GM19351 (cell line): ENCODE measurements at regions not wholly inside any gene's neighbourhood (a gene's known extent, or its start where the extent isn't known, plus 50 kb on each side); places are given as distances from the start of the nearest gene placed in this dataset.
"Not testable (repeated sequence)": the region's sequence is repeated elsewhere in the genome, so short reads cannot be mapped to it uniquely, and the experiment has no call there.

Experiments used
- ATAC-seq: cut with Tn5 transposase; IDR thresholded peaks from one replicate; pipeline ENCODE4 v1.9.1; 2021; ENCODE audit warnings: mild to moderate bottlenecking, moderate library complexity; ENCODE audit not compliant: unreplicated experiment

DNA sequence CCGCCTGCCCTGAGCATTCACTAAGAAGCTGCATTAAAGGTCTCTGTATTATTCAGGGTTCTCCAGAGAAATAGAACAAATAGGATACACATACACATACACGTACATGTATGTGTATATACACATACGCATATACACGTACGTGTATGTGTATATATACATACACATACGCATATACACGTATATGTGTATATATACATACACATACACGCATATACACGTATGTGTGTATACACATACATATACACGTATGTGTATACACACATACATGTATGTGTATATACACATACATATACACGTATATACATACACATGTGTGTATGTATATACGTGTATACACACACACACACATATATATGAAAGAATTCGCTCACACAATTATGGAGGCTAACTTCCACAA, 108.9 kb upstream of the BARHL2 start:
- no peak for ATAC-seq

DNA sequence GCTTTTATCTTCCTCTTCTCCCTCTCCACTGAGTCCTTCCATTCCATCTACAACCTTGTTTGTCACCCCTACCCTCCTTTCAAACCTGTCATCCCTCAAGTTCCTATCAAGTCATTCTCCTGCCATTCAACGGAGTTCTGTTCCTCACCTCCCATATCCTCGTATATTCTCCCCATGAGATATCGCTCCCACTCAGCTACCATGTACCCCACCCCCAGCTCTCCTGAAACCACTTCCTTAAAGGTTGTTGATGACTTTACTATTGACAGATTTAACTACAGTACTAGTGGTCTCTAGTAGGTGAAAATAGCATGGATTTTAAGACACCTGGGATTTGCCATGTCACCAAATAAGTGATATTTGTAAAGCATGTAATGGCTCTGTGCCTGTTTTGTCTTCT, 107.4 kb upstream of the BARHL2 start:
- no peak for ATAC-seq

DNA sequence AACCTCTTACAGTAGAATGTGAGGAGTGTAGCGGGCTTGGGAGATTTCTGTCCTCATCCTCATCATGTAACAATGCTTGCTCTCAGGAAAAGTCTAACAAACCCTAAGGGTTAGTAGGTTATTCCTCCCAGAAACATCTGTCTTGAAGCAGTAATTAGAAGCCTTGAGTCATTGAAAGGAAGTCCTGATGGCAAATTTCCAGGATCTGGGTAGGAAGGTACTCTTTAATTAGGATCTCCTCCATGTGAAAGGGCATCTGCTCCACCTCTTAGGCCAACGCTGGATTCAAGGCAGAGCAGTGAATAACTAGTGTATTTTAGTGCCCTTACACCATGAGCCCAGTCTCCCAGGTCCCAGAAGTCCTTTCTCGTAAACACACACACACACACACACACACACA, 106.6 kb upstream of the BARHL2 start:
- ATAC-seq = no peak

DNA sequence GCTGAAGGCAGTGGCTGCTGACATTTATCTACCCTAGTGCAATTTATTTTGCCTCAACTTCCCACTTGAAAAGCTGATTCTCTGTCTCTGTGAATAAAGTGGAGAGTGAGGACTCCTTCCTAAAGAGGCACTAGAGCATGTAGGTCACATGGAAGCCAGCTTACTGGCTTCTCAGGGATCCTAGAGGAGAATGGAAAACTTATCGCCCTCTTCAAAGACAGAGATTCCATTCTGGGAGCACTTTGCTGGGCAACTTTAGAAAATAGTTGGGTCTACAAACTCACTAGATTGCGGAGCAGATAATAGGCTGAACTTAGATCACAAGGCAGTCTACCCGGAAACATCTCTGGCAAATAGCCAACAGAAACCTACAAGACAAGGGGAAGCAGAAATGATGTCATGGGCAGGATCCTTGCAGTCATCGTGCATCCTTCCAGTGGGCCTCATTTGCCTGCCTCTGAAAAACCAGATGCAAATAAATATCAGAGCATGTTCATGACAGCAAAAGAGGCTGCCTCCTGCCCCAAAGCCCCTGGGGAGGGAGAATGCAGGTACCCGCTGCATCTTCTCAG, 104.8 kb upstream of the BARHL2 start:
- no peak for ATAC-seq

DNA sequence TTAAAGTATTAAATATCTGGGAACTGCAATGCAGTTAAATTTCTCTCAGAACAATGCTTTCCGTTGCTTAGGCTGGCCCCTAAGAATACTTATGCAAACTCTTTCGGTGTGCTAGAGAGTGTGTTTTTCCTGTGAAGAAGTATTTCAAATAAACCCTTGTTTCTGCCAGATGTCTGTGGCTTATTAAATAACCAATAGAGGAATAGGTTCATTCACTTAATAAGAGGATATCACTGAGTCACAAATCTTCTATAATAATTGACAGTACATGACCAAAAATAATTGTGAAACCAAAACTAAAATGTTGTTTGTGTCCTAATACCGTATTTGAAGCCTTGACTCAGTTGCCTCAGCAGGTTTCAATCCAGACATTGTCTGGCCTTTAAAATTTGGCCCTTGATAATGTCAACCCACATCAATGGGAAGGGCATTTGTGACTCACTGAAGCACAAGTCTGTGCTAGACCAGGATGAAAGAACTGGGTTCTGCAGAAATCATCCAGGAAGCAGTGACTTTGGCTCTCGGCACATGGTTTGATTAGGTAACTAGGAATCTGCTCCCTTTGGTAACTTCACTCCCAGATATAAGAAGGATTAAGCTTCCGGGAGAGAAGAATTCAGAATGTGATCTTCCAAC, 104.2 kb upstream of the BARHL2 start:
- ATAC-seq = no peak

DNA sequence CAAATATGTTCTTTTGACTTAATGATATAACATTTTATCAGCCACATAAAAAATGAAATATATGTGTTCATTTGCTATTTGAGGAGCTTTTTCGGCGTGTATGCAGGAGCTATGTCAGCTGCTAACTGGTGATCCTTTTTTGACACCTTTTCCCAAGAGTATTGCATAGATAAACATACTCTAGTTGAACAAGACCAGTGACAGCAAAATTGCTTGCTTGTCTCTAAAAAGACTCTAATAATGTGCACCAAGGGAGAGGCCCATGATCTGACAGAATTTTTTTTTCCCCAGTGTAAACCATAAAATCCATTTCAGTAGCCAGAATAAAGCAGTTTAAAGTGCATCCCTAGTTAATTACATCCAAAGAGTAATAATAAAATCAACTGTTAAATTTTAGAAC, 103.6 kb upstream of the BARHL2 start:
- ATAC-seq = no peak

DNA sequence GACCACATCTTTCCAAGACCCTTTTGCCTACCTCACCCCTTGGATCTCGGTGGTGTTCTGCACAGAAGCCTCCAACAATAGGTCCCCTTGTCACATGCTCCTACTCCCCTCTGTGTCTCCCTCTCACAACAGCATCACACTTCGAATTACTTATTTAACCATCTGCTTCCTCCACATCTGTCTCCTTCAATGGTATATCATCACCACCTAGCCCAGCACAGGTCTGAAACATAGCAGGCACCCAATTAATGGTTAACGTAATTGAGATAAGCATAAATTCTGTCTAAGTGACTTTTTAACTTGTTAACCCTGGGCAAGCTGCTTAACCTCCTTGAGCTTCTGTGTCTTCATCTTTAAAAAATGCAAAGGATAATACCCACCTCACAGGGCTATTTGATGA, 100.3 kb upstream of the BARHL2 start:
- ATAC-seq = no peak

DNA sequence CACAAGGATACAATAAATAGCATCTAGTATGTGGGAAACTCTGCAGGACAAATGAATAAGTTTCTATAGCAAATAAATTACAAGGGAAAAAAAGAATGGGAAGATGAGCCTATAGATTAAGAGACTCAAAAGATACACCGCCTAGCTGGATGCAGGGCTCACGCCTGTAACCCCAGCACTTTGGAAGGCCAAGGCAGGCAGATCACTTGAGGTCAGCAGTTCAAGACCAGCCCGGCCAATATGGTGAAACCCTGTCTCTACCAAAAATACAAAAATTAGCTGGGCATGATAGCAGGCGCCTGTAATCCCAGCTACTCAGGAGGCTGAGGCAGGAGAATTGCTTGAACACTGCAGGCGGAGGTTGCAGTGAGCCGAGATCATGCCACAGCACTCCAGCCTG, 95.1 kb upstream of the BARHL2 start:
- not testable (repeated sequence) for ATAC-seq

DNA sequence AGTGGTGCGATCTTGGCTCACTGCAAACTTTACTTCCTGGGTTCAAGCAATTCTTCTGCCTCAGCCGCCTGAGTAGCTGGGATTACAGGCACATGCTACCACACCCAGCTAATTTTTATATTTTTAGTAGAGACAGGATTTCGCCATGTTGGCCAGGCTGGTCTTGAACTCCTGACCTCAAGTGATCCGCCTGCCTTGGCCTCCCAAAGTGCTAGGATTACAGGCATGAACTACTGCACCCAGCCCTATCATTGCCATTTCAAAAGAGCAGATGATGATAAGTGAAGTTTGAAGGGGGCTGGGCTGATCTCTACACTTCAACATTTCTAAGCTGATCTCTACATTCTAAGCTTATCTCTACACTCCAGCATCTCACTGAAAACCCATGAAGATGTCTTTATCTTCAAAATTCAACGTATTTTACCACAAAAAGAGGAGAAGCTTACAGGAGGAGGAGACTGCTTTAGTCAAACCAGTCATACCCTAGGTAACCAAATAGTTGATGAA, 94.4 kb upstream of the BARHL2 start:
- ATAC-seq = not testable (repeated sequence)

DNA sequence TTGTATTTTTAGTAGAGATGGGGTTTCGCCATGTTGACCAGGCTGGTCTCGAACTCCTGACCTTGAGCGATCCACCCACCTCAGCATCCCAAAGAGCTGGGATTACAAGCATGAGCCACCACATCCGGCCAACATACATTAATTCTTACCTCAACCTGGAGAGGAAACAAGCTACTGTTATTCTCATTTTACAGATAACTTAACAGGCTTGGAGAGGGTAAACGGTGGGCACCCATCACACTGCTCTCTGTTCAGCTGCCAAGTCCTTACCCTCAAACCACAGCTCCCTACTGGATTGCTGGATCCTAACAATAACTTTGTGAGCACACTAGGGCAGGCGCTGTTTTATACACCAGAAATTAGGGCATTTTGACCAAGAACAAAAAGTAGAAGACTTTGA, 93.6 kb upstream of the BARHL2 start:
- no peak for ATAC-seq

DNA sequence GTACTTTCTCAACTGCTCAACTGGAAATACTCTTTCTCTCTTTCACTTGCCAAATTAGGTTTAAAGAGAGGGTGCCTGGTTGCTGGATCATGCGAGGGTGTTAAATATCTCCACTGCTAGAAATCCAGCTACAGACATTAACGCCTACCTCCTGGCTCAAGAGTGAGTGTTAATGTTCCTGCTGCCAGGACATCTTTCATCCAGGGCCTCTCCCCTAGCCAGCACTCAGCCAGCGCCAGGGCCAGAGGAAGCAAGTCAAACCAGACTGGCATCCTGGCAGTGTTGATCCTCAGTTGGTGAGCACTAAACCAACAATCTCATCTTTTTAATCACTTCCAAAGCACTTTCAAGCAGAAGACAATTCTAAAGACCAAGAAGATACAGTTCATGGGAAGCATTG, 92.9 kb upstream of the BARHL2 start:
- no peak for ATAC-seq

DNA sequence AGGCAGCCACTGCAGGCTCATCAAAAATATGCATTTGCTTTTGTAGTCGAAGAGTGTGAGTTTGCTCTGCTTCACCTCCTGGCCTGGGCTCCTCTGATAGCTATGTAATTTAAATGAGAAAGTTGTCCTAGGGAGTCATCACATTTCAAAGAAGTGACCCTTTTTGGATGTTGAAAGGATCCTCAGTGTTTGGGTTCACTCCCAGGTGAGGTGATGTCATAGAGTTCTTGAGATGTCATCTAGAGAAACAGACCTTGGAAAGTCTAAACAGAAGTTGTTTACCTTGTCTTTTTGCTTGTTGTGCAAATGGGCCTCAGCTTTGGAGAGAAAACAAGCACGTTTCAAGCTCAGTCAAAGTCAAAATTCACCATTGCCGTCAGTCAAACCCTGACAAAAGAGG, 92.0 kb upstream of the BARHL2 start:
- ATAC-seq = no peak

DNA sequence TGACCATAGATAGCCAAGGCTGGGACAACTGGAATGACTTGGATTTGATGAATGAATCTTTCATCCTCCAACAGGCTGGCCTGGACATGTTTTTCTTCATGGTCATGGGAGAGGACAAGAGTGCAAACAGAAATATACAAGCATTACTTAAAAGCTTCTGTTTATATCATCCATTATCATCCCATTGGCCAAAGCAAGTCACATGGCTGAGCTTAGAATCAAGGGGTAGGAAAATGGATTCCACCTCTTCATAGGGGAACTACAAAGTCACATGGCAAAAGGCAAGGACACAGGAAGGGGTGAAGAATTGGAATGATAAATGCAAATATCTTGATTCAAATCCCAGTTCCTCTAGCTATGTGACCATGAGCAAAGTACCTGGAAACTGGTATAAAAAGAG, 90.2 kb upstream of the BARHL2 start:
- no peak for ATAC-seq

DNA sequence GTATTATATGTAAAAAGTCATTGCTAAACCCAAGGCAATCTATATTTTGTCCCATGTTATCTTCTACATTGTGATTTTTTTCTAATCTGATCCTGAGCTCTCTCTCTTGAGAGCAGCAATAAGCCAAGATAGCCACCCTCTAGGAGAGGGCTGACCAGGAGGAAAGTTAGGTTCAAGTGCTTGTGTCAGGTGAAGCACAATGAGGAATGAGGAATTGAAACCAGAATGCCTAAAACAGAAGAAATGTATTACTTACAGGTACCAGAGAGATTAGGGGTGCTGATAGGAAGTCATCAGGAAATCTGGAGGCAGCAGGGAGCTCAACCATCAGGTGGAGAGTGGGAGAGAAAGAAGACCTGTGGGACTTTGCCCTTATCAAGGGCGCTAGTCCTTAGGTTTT, 85.5 kb upstream of the BARHL2 start:
- no peak for ATAC-seq

DNA sequence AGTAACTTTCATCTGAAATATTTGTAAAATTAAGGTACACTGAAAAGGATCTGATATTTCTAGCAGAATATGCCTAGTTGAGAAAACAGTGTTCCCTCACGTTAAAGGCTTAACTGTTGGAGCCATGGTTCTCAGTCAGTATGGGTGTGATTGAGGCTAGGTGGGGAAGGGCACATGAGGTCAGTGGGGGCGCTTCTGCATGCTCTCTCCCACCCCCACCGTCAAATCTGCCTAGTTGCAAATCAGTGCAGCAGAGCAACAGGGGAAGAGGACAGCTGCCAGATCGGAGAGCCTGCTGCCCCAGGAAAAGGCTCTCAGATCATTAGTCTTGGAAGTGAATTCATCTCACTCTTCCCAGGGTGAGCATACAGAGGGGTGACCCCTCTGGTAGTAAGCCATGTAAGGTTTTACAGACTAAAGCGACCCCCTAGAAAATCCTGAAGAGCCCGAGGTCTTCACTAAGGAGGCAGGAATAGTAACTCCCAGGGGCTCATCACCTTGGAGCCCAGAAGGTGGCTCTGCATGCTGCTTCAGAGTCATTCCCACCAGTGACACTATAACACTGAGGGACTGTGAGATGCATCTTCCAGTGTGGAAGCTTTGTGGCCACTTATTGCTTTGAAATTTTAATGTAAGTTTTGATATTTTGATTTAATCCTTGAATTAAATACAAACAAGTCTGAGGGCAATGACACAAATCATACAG, 83.1 kb upstream of the BARHL2 start:
- no peak for ATAC-seq

DNA sequence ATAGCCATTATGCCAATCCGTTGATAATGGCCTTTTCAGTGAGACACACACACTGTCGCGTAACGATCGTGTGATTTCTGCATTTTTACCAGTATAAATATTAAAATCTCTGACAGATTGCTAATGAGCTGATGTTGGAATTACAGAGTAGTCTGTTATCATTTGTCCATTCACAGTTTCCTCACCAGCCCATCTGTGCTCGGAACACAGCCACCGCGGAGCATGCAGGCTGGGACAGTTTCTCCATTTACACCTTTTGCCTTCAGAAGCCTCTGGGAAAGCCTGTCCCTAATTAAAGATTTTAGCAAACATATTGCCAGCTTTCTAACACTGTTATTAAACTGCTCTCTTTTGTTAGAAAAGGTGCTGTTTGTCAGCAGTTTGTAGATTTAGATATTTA, 82.2 kb upstream of the BARHL2 start:
- no peak for ATAC-seq

DNA sequence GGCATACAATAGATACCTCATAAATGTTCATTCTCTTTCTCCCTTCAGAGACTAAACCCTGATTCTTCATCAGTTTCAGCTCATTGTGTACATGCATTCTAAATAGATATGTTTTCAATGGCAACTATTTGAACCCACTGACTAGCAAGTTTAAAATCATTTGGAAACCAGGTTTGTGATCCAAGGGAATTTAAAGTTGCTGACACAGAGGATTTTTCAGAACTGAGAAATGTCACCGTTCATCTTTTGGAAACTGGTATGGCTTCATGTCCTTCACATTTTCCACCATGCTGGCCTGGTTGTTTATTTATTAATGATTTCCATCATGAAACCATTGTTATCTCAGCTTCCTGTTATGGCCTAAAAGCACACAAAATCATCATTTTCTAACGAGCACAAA, 81.8 kb upstream of the BARHL2 start:
- ATAC-seq = no peak

DNA sequence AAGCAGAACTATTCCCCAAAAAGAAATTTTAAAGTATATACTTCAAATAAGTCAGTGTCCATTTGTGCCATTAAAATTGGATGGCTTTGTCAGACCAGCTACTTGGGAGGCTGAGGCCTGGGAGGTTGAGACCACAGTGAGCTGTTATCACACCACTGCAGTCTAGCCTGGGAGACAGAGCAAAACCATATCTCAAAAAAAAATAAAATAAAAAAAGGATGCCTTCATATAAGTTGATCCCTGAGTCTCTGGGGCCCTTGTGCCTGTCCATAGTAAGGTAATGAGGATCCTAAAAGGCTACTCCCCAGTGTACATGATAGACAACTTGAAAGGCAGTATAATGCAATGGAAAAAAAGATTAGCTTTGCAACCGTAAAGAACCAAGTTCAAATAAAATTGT, 81.2 kb upstream of the BARHL2 start:
- no peak for ATAC-seq

DNA sequence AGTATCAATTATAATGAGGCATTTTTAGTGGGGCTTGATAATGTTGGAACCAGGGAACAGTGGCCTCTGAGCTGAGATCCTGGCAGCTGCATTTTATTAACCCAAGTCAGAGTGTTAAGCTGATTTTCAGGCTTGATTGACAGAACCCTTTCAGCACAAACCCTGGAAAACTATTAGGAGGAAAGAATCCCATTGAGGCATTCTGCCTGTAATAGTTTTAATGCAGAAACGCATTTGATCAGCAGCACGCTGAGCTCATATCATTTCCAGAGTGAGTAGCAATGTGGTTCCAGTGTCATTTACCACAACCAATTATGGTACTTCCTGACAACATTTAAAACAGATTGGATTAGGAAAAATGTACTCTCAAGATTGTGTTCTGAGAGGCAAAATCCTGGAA, 78.3 kb upstream of the BARHL2 start:
- ATAC-seq = no peak

DNA sequence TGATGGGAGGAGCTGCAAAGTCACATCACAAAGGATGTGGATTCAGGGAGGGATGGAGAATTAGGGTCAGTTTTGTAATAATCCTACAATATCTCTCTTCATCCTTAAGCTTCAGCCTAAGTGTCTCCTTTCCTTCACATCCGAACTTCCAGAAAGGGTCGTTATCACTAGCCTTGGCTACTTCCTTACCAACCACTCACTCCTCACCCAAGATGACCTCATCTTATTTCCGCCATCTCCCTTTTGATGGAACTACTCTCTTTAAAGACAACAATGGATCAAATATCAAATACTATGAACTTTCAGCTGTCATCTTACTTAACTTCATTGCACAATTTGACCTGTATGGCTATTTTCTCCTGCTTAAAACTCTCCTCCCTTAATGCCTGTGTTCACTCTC, 69.6 kb upstream of the BARHL2 start:
- ATAC-seq = no peak

DNA sequence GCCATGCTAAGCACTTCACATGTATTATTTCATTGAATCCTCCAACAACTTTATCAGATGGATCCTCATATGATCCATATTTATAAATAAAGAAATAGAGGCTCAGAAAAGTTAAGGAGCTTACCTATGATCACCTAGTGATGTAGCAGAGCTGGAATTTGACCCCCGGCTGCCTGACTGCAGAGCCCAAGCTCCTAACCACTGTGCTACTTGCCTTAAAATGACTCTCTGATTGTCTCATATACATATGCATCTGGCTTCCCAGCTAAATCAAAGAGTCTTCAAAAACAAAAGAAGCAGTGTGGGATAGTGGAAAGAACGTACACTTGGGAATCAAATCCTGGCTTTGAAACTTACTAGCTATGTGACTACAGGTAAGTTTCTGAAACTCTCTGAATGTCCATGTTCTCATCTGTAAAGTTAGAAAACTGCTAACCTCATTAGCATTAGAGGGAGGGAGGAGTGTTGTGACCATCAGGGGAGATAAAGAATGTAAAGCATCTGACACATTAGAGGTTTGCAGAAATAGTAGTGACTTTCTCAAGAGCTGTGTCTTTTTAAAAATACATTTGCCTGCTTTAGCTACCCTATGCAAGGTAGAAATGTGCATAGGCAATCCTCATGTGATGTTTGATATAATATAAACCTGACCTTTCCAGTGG, 67.2 kb upstream of the BARHL2 start:
- no peak for ATAC-seq

DNA sequence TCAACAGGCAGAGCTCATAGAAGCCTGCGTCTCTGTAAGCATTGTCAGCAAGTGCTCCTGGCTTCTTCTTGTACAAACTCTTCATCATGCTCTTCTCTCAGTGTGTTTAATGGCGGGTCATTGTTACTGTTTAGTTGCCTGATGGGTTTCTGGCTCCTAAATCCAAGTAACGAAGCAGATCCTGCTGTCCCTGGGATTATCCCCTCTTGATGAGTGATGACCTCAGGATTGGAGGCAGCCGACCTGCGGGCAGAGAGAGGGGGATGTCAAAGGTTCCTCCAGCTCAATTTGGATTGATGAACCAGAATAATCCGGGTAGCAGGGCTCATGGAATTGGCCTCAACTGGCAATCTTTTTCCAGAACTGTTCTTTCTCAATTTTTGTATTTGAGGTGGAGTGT, 66.1 kb upstream of the BARHL2 start:
- ATAC-seq = no peak
